HEK293 (cell line): ENCODE measurements at regions not wholly inside any gene's neighbourhood (a gene's known extent, or its start where the extent isn't known, plus 50 kb on each side); places are given as distances from the start of the nearest gene placed in this dataset.

Experiments
- CTCF ChIA-PET: fragments of 350-600 bp; formaldehyde crosslinking; extraction: SDS; loops from one replicate; lab custom pipeline; 2021; ENCODE audit warnings: antibody characterized with exemption; lab: Yijun Ruan, JAX
- POLR2A ChIA-PET: fragments of 300-600 bp; formaldehyde crosslinking; extraction: SDS; loops from one replicate; lab custom pipeline; 2020; ENCODE audit warnings: antibody characterized with exemption, inconsistent platforms; lab: Yijun Ruan, JAX
- H3K27ac ChIP-seq: fragments of 200-500 bp; sonication (Bioruptor generic); 2 replicates; pipeline ENCODE4 v1.5.1; 2014; ENCODE audit warnings: low read depth, low read length, control low read depth, inconsistent platforms; ENCODE audit errors: extremely low read depth
- H3K36me3 ChIP-seq, 2 experiments: fragments of 200-500 bp in 1 of 2; sonication (Bioruptor generic) in 1 of 2; 1 replicate in 1 of 2; 2 replicates in 1 of 2; pipeline ENCODE4 v1.5.1; 2014 to 2017; ENCODE audit warnings: inconsistent platforms in 2 of 2, low read length in 2 of 2; ENCODE audit not compliant: control insufficient read depth in 2 of 2, insufficient read depth in 1 of 2
- H3K4me1 ChIP-seq: fragments of 200-500 bp; sonication (Bioruptor generic); 2 replicates; pipeline ENCODE4 v1.5.1; 2014; ENCODE audit warnings: mild to moderate bottlenecking, low read length, inconsistent platforms; ENCODE audit not compliant: control insufficient read depth, insufficient read depth
- H3K4me3 ChIP-seq: 2 replicates; pipeline ENCODE4 v1.5.1; 2011; ENCODE audit warnings: low read depth, mild to moderate bottlenecking, control low read depth, low read length, moderate library complexity
- H3K9me3 ChIP-seq: fragments of 200-500 bp; sonication (Bioruptor generic); 2 replicates; pipeline ENCODE4 v1.5.1; 2014; ENCODE audit warnings: low read depth, low read length, inconsistent platforms; ENCODE audit not compliant: control insufficient read depth, insufficient read depth
- BCL11A ChIP-seq: fragments of 450-650 bp; formaldehyde crosslinking; IDR thresholded peaks from 2 replicates; pipeline ENCODE4 v1.5.1; 2016; ENCODE audit warnings: low read depth, missing biosample characterization, missing genetic modification characterization
- BCL6B ChIP-seq: fragments of 450-650 bp; formaldehyde crosslinking; IDR thresholded peaks from 2 replicates; pipeline ENCODE4 v1.5.1; 2017; ENCODE audit warnings: missing biosample characterization, missing genetic modification characterization
- FEZF1 ChIP-seq: fragments of 450-650 bp; formaldehyde crosslinking; IDR thresholded peaks from 2 replicates; pipeline ENCODE4 v1.5.1; 2016; ENCODE audit warnings: missing biosample characterization, missing genetic modification characterization
- GLI4 ChIP-seq: fragments of 450-650 bp; formaldehyde crosslinking; IDR thresholded peaks from 2 replicates; pipeline ENCODE4 v1.5.1; 2016; ENCODE audit warnings: missing biosample characterization, missing genetic modification characterization
- GLIS2 ChIP-seq: fragments of 450-650 bp; formaldehyde crosslinking; IDR thresholded peaks from 2 replicates; pipeline ENCODE4 v1.5.1; 2016; ENCODE audit warnings: missing biosample characterization, missing genetic modification characterization
- HOXC10 ChIP-seq: sonication (generic); formaldehyde crosslinking; IDR thresholded peaks from 2 replicates; pipeline ENCODE4 v1.8.1; 2023; ENCODE audit warnings: mild to moderate bottlenecking, missing genetic modification reagents
- IKZF3 ChIP-seq: fragments of 450-650 bp; IDR thresholded peaks from 2 replicates; pipeline ENCODE4 v1.5.0; 2018; ENCODE audit warnings: missing biosample characterization, mild to moderate bottlenecking, missing genetic modification characterization, moderate library complexity
- PRDM1 ChIP-seq: fragments of 450-650 bp; formaldehyde crosslinking; IDR thresholded peaks from 2 replicates; pipeline ENCODE4; 2016; ENCODE audit warnings: missing biosample characterization, missing genetic modification characterization
- TCF7L2 ChIP-seq: IDR thresholded peaks from 2 replicates; pipeline ENCODE4 v1.6.1; 2011; ENCODE audit warnings: low read depth, mild to moderate bottlenecking, inconsistent platforms, low read length, moderate library complexity, borderline replicate concordance
- TRIM28 ChIP-seq: IDR thresholded peaks from 2 replicates; pipeline ENCODE4 v1.6.1; 2011; ENCODE audit warnings: low read length, control low read depth, borderline replicate concordance
- ZFP41 ChIP-seq: fragments of 450-650 bp; formaldehyde crosslinking; IDR thresholded peaks from 2 replicates; pipeline ENCODE4 v1.5.1; 2016; ENCODE audit warnings: missing biosample characterization, missing genetic modification characterization, borderline replicate concordance
- ZNF155 ChIP-seq: fragments of 450-650 bp; formaldehyde crosslinking; IDR thresholded peaks from 2 replicates; pipeline ENCODE4 v1.5.1; 2016; ENCODE audit warnings: missing biosample characterization, missing genetic modification characterization
- ZNF174 ChIP-seq: fragments of 450-650 bp; formaldehyde crosslinking; IDR thresholded peaks from 2 replicates; pipeline ENCODE4 v1.5.0; 2017; ENCODE audit warnings: missing biosample characterization, mild to moderate bottlenecking, missing genetic modification characterization
- ZNF211 ChIP-seq: fragments of 450-650 bp; formaldehyde crosslinking; IDR thresholded peaks from 2 replicates; pipeline ENCODE4 v1.5.1; 2016; ENCODE audit warnings: low read depth, missing biosample characterization, missing genetic modification characterization
- ZNF239 ChIP-seq: fragments of 450-650 bp; formaldehyde crosslinking; IDR thresholded peaks from 2 replicates; pipeline ENCODE4 v1.5.1; 2016; ENCODE audit warnings: missing biosample characterization, missing genetic modification characterization
- ZNF423 ChIP-seq: fragments of 450-650 bp; formaldehyde crosslinking; IDR thresholded peaks from 2 replicates; pipeline ENCODE4 v1.5.1; 2016; ENCODE audit warnings: missing biosample characterization, missing genetic modification characterization
- ZNF48 ChIP-seq: fragments of 450-650 bp; formaldehyde crosslinking; IDR thresholded peaks from 2 replicates; pipeline ENCODE4 v1.5.1; 2016; ENCODE audit warnings: missing biosample characterization, missing genetic modification characterization
- ZNF544 ChIP-seq: fragments of 450-650 bp; formaldehyde crosslinking; IDR thresholded peaks from 2 replicates; pipeline ENCODE4 v1.5.0; 2017; ENCODE audit warnings: missing biosample characterization, missing genetic modification characterization
- ZNF549 ChIP-seq: fragments of 450-650 bp; IDR thresholded peaks from 2 replicates; pipeline ENCODE4 v1.5.1; 2018; ENCODE audit warnings: missing biosample characterization, missing genetic modification characterization, mild to moderate bottlenecking, inconsistent platforms, moderate library complexity
- ZNF561 ChIP-seq: fragments of 450-650 bp; IDR thresholded peaks from 2 replicates; pipeline ENCODE4 v1.5.1; 2018; ENCODE audit warnings: missing biosample characterization, missing genetic modification characterization, borderline replicate concordance
- ZNF76 ChIP-seq: fragments of 450-650 bp; formaldehyde crosslinking; IDR thresholded peaks from 2 replicates; pipeline ENCODE4; 2016; ENCODE audit warnings: low read depth, missing biosample characterization, missing genetic modification characterization, borderline replicate concordance
- ZNF776 ChIP-seq: fragments of 450-650 bp; formaldehyde crosslinking; IDR thresholded peaks from 2 replicates; pipeline ENCODE4 v1.5.0; 2017; ENCODE audit warnings: missing biosample characterization, missing genetic modification characterization, borderline replicate concordance
- ZNF830 ChIP-seq: fragments of 450-650 bp; IDR thresholded peaks from 2 replicates; pipeline ENCODE4 v1.5.0; 2018; ENCODE audit warnings: missing biosample characterization, missing genetic modification characterization, low read depth, mild to moderate bottlenecking, moderate library complexity
- ZSCAN30 ChIP-seq: fragments of 450-650 bp; IDR thresholded peaks from 2 replicates; pipeline ENCODE4 v1.5.1; 2018; ENCODE audit warnings: missing biosample characterization, mild to moderate bottlenecking, missing genetic modification characterization, moderate library complexity
- TF ChIP-seq, protein P1 (sequence below): fragments of 450-650 bp; formaldehyde crosslinking; IDR thresholded peaks from 2 replicates; pipeline ENCODE4 v1.5.1; 2016; ENCODE audit warnings: missing biosample characterization, missing genetic modification characterization
- TF ChIP-seq, protein P2 (sequence below): fragments of 450-650 bp; formaldehyde crosslinking; IDR thresholded peaks from 2 replicates; pipeline ENCODE4 v1.5.1; 2016; ENCODE audit warnings: missing biosample characterization, missing genetic modification characterization

- TF ChIP-seq, protein P1, sequence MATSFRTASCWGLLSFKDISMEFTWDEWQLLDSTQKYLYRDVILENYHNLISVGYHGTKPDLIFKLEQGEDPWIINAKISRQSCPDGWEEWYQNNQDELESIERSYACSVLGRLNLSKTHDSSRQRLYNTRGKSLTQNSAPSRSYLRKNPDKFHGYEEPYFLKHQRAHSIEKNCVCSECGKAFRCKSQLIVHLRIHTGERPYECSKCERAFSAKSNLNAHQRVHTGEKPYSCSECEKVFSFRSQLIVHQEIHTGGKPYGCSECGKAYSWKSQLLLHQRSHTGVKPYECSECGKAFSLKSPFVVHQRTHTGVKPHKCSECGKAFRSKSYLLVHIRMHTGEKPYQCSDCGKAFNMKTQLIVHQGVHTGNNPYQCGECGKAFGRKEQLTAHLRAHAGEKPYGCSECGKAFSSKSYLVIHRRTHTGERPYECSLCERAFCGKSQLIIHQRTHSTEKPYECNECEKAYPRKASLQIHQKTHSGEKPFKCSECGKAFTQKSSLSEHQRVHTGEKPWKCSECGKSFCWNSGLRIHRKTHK, result no peak
- no peak for TF ChIP-seq BCL6B (tag by site-specific recombination)
- TF ChIP-seq, all 188 proteins: peak for 0
These were observed 92.2 kb upstream of the CDH9 start (continued) for GRCh38 chr5:27130587-27130986.

DNA sequence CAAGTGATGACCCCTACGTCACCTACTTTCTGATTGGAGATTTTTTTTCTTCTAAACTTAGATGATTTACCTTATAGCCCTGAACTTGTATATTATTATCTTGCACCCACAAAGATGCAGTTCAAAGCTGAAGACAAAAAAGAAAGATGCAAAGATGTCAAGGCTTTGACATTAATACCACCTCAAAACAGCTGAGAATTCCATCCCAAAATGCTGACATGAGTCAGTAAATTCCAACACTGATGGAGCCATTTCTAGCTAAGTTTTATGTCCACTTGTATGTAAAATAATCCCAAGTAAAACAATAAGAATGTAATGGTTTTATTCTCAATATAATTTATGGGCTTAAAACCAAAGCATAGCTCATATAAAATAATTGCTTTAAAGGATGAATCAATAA, 91.5 kb upstream of the CDH9 start:
- Histone ChIP-seq H3K27ac (no peak overlapping the region), H3K4me3 (no peak overlapping the region), H3K9me3 (no peaks in the 10 kb centered on the region; the same call in 1 of the 2 replicates), H3K36me3 (no peaks in the 10 kb centered on the region), H3K4me1 (no peaks in the 10 kb centered on the region)
- POLR2A ChIA-PET, result no interaction called here
- TF ChIP-seq GLI4 (tag by site-specific recombination) (no peak), ZNF544 (tag by site-specific recombination) (no peak)
- CTCF ChIA-PET, result no interaction called here

DNA sequence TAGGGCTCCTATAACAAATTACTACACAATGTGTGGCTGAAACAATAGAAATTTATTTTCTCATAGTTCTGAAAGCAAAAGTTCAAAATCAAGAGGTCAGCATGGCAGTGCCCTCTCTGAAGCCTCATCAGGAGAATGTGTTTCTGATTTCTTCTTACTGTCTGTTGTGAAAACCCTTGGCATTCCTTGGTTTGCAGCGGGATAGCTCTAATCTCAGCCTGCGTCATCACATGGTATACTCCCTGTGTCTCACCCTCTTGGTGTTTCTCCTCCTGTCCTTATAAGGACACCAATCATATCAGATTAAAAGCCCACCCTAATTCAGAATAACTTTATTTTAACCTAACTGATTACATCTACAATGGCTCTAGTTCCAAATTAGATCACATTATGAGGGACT, 87.5 kb upstream of the CDH9 start:
- ChIA-PET CTCF (interaction anchor here (0.7 to 1.4 kb wide), 2 partner anchors 27 to 254 kb away, joined by 3 read pairs; no protein-coding TSS in a partner anchor), POLR2A (no interaction called here)
- no peaks in the 10 kb centered on the region for H3K36me3 ChIP-seq
- no peak overlapping the region for H3K4me3 ChIP-seq
- no peak overlapping the region for H3K27ac ChIP-seq
- no peaks in the 10 kb centered on the region; the same call in 1 of the 2 replicates for H3K9me3 ChIP-seq
- TF ChIP-seq ZNF830 (no peak), ZNF174 (tag by site-specific recombination) (no peak), BCL11A (no peak), ZNF155 (tag by site-specific recombination) (no peak)
- TF ChIP-seq, protein P2, sequence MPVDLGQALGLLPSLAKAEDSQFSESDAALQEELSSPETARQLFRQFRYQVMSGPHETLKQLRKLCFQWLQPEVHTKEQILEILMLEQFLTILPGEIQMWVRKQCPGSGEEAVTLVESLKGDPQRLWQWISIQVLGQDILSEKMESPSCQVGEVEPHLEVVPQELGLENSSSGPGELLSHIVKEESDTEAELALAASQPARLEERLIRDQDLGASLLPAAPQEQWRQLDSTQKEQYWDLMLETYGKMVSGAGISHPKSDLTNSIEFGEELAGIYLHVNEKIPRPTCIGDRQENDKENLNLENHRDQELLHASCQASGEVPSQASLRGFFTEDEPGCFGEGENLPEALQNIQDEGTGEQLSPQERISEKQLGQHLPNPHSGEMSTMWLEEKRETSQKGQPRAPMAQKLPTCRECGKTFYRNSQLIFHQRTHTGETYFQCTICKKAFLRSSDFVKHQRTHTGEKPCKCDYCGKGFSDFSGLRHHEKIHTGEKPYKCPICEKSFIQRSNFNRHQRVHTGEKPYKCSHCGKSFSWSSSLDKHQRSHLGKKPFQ (tag by site-specific recombination), result no peak
- TF ChIP-seq, all 188 proteins: peak for 0
- H3K4me1 ChIP-seq, result no peaks in the 10 kb centered on the region

DNA sequence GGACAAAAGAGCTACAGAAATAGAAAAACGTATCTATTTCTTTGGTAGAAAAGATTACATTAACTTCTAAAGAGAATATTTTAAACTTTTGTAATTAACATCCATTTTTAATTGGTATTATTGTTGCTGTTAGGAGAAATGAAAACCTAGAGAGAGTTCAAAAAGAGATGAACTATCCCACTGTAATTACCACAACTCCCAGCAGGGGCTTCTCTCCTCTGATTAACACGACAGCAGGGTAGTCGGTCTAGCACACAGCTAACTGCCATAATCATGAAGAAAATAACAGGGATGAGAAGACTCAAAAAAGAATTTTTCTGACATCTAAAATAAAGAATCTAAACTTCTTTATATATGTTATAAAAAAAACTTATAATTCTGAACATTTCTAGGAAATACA, 86.2 kb upstream of the CDH9 start:
- POLR2A ChIA-PET, result no interaction called here
- Histone ChIP-seq H3K27ac (no peak overlapping the region), H3K9me3 (no peaks in the 10 kb centered on the region; the same call in 1 of the 2 replicates), H3K4me1 (no peaks in the 10 kb centered on the region), H3K4me3 (no peak overlapping the region), H3K36me3 (no peaks in the 10 kb centered on the region)
- CTCF ChIA-PET, result interaction anchor here (0.7 to 1.2 kb wide), 8 partner anchors 15 to 562 kb away, joined by 3 to 5 read pairs (median 3); no protein-coding TSS in a partner anchor
- TF ChIP-seq ZNF776 (tag by site-specific recombination) (no peak), ZNF561 (no peak), ZSCAN30 (tag by site-specific recombination) (no peak), ZNF211 (no peak), IKZF3 (tag by site-specific recombination) (no peak), PRDM1 (no peak), FEZF1 (no peak), GLIS2 (tag by site-specific recombination) (no peak), ZNF48 (no peak), ZNF76 (no peak), HOXC10 (CRISPR knock-in tag) (no peak), ZNF549 (tag by site-specific recombination) (no peak), TCF7L2 (no peak), TRIM28 (no peak), ZFP41 (tag by site-specific recombination) (no peak), ZNF239 (tag by site-specific recombination) (no peak), ZNF423 (tag by site-specific recombination) (no peak), BCL11A (no peak)
- TF ChIP-seq, protein P2 (tag by site-specific recombination), result no peak
